Testis (tissue), 2 donors: ENCODE measurements at regions not wholly inside any gene's neighbourhood (a gene's known extent, or its start where the extent isn't known, plus 50 kb on each side); places are given as distances from the start of the nearest gene placed in this dataset.

Experiments used
- DNase-seq: peaks from one replicate; pipeline ENCODE4 v3.0.0-alpha.2; 2019
- H3K27ac ChIP-seq, 2 donors: fragments of 200-600 bp; sonication (generic); one replicate each; pipeline ENCODE4 v1.5.1; 2019
- H3K27me3 ChIP-seq: fragments of 200-600 bp; sonication (generic); one replicate; pipeline ENCODE4 v1.5.1; 2019
- H3K36me3 ChIP-seq: fragments of 200-600 bp; sonication (generic); one replicate; pipeline ENCODE4 v1.5.1; 2017; ENCODE audit warnings: low read depth; ENCODE audit errors: missing control alignments
- H3K4me1 ChIP-seq: fragments of 200-600 bp; sonication (generic); one replicate; pipeline ENCODE4 v1.5.1; 2019
- H3K4me3 ChIP-seq, 2 donors: fragments of 200-600 bp; sonication (generic); one replicate each; pipeline ENCODE4 v1.5.1; 2017 to 2019
- H3K9me3 ChIP-seq: fragments of 200-600 bp; sonication (generic); one replicate; pipeline ENCODE4 v1.5.1; 2017
- POLR2A ChIP-seq: fragments of 450-650 bp; IDR thresholded peaks from one replicate; pipeline ENCODE4 v1.6.1; 2017; ENCODE audit warnings: antibody characterized with exemption, mild to moderate bottlenecking, moderate library complexity
- WGBS, 2 donors: methylation state at CpG; one replicate each; pipeline ENCODE4 v1.1.5; 2018; 5-methylcytosine and 5-hydroxymethylcytosine counted together
- intact Hi-C: fragments of 100-400 bp; cut with DNase I; formaldehyde crosslinking; loops from one replicate; pipeline ENCODE4 v1.15.1; 2023; ENCODE audit warnings: low total_unique reads
- TF ChIP-seq, protein P1 (sequence below), 3 experiments: fragments of 450-650 bp in 2 of 3; fragments of 200-600 bp in 1 of 3; sonication (generic) in 1 of 3; IDR thresholded peaks; one replicate each; pipeline ENCODE4 v1.5.1; 2016 to 2019; ENCODE audit warnings: antibody characterized with exemption in 3 of 3, mild to moderate bottlenecking in 2 of 3, moderate library complexity in 1 of 3

GRCh38 chr3:43926055-43926454 is 235.3 kb downstream of the ABHD5 start:
- Histone ChIP-seq H3K4me3 (no peak overlapping the region), H3K36me3 (no peaks in the 10 kb centered on the region), H3K27me3 (no peaks in the 10 kb centered on the region), H3K4me1 (no peaks in the 10 kb centered on the region), H3K9me3 (no peaks in the 10 kb centered on the region), H3K27ac (no peak overlapping the region)
- intact Hi-C loops, result no loop called here
- DNase-seq, result no peak
- TF ChIP-seq POLR2A, result no peak
- TF ChIP-seq, protein P1, sequence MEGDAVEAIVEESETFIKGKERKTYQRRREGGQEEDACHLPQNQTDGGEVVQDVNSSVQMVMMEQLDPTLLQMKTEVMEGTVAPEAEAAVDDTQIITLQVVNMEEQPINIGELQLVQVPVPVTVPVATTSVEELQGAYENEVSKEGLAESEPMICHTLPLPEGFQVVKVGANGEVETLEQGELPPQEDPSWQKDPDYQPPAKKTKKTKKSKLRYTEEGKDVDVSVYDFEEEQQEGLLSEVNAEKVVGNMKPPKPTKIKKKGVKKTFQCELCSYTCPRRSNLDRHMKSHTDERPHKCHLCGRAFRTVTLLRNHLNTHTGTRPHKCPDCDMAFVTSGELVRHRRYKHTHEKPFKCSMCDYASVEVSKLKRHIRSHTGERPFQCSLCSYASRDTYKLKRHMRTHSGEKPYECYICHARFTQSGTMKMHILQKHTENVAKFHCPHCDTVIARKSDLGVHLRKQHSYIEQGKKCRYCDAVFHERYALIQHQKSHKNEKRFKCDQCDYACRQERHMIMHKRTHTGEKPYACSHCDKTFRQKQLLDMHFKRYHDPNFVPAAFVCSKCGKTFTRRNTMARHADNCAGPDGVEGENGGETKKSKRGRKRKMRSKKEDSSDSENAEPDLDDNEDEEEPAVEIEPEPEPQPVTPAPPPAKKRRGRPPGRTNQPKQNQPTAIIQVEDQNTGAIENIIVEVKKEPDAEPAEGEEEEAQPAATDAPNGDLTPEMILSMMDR (IDR thresholded peaks at IDR 0.05), result no peak
- WGBS, 2 donors, result 67 to 76% methylated on average over 5 of the region's 5 CpGs

DNA sequence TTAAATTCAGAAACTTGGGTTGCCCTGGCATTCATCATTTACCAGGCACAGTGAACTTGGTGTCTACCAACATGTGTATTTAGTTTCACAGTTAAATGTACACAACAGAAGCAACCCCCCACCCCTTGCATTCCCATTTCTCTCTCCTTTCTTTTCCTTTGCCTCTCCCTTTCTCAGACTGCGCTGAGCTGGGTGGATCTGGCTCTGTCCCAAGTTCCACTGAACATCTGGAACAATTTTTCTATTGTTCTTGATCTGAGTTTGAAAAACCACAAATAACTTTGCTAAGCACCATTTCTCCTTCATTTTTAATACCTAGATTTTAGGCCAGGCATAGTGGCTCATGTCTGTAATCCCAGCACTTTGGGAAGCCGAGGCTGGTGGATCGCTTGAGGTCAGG is 242.2 kb downstream of the ABHD5 start:
- WGBS, 2 donors, result 48 to 73% methylated on average over 3 of the region's 3 CpGs
- no peak for DNase-seq

DNA sequence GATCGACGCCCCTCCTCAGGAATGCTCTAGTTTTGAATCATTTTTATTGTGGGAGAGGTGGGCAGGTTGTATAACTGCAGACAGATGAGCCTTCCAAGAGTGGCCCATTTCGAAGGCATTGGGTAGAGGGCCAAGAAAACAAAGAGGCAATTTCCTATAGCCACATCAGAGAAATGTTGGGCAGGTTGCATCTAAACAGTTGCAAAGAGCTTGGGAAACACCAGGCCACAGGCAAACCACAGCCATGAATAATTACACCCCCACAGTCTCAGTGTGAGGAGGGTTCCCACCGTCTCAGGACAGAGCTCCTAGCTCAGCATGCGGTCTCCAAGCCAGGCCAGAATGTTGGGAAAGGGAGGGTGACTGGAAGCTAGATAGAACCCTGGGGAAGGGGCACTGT is 257.3 kb downstream of the ABHD5 start:
- TF ChIP-seq, protein P1 (IDR thresholded peaks at IDR 0.05), result no peak
- Histone ChIP-seq H3K36me3 (no peaks in the 10 kb centered on the region), H3K4me1 (no peaks in the 10 kb centered on the region), H3K27me3 (no peaks in the 10 kb centered on the region), H3K27ac (no peak overlapping the region), H3K9me3 (no peaks in the 10 kb centered on the region), H3K4me3 (no peak overlapping the region)
- no peak for DNase-seq
- 85 to 87% methylated on average over 5 of the region's 5 CpGs for WGBS, 2 donors
- intact Hi-C loops, result no loop called here

More for the DNA sequence above, 242.2 kb downstream of the ABHD5 start:
- Histone ChIP-seq H3K27me3 (no peaks in the 10 kb centered on the region), H3K36me3 (no peaks in the 10 kb centered on the region), H3K4me3 (no peak overlapping the region), H3K9me3 (no peaks in the 10 kb centered on the region), H3K4me1 (no peaks in the 10 kb centered on the region), H3K27ac (no peak overlapping the region)
- intact Hi-C loops, result no loop called here
- TF ChIP-seq POLR2A, result no peak
- TF ChIP-seq, protein P1 (IDR thresholded peaks at IDR 0.05), result no peak

GRCh38 chr3:43949594-43949993 is 258.9 kb downstream of the ABHD5 start:
- Histone ChIP-seq H3K9me3 (no peaks in the 10 kb centered on the region), H3K4me3 (no peak overlapping the region), H3K36me3 (no peaks in the 10 kb centered on the region), H3K27ac (no peak overlapping the region), H3K4me1 (no peaks in the 10 kb centered on the region), H3K27me3 (no peaks in the 10 kb centered on the region)
- 79 to 82% methylated on average over 5 to 6 of the region's 6 CpGs for WGBS, 2 donors
- no peak for TF ChIP-seq POLR2A
- TF ChIP-seq, protein P1 (IDR thresholded peaks at IDR 0.05), result no peak
- intact Hi-C loops, result no loop called here
- no peak for DNase-seq

GRCh38 chr3:43950775-43951174 is 260.0 kb downstream of the ABHD5 start:
- no peak for TF ChIP-seq POLR2A
- TF ChIP-seq, protein P1 (IDR thresholded peaks at IDR 0.05), result no peak
- Histone ChIP-seq H3K9me3 (no peaks in the 10 kb centered on the region), H3K27me3 (no peaks in the 10 kb centered on the region), H3K4me1 (no peaks in the 10 kb centered on the region), H3K27ac (no peak overlapping the region), H3K4me3 (no peak overlapping the region), H3K36me3 (no peaks in the 10 kb centered on the region)
- intact Hi-C loops, result no loop called here
- DNase-seq, result no peak
- WGBS, 2 donors, result 73 to 76% methylated on average over 4 of the region's 4 CpGs
